Naive B cell (primary cell): ENCODE measurements at regions not wholly inside any gene's neighbourhood (a gene's known extent, or its start where the extent isn't known, plus 50 kb on each side); places are given as distances from the start of the nearest gene placed in this dataset.

Experiments
- ATAC-seq, 2 donors: fragments of 150-1000 bp; cut with Tn5 transposase; 2 replicates each; pipeline ENCODE4 v1.10.0; 2021; ENCODE audit warnings: low read depth in 2 of 2, mild to moderate bottlenecking in 2 of 2, moderate library complexity in 2 of 2
- DNase-seq: peaks from one replicate; pipeline ENCODE4 v3.0.0; 2022
- H3K27ac Mint-ChIP-seq, 6 donors: one replicate each; pipeline ENCODE4 v1.8.0; 2020 to 2022; ENCODE audit warnings: mild to moderate bottlenecking in 6 of 6, mixed read lengths in 6 of 6, moderate library complexity in 5 of 6, inconsistent platforms in 2 of 6
- H3K27me3 Mint-ChIP-seq, 3 donors: one replicate each; pipeline ENCODE4 v1.8.0; 2021 to 2022; ENCODE audit warnings: mixed read lengths in 3 of 3, mild to moderate bottlenecking in 1 of 3
- H3K36me3 Mint-ChIP-seq, 2 donors: one replicate each; pipeline ENCODE4 v1.8.0; 2020 to 2022; ENCODE audit warnings: mixed read lengths in 2 of 2, inconsistent platforms in 1 of 2, mild to moderate bottlenecking in 1 of 2
- H3K4me1 Mint-ChIP-seq, 3 donors: one replicate each; pipeline ENCODE4 v1.8.0; 2020 to 2022; ENCODE audit warnings: mixed read lengths in 3 of 3, inconsistent platforms in 1 of 3, mild to moderate bottlenecking in 1 of 3, moderate library complexity in 1 of 3
- H3K4me3 Mint-ChIP-seq, 8 donors: one replicate each; pipeline ENCODE4 v1.8.0; 2020 to 2022; ENCODE audit warnings: mild to moderate bottlenecking in 8 of 8, mixed read lengths in 8 of 8, moderate library complexity in 8 of 8, inconsistent platforms in 2 of 8
- H3K9me3 Mint-ChIP-seq, 7 donors: one replicate each; pipeline ENCODE4 v1.8.0; 2020 to 2022; ENCODE audit warnings: mixed read lengths in 7 of 7, mild to moderate bottlenecking in 5 of 7, inconsistent platforms in 2 of 7, moderate library complexity in 1 of 7

GRCh38 chr12:127560041-127560478, 706.9 kb upstream of the TMEM132C start:
- H3K27ac Mint-ChIP-seq = no peak overlapping the region
- H3K4me3 Mint-ChIP-seq = no peak overlapping the region
- peaks cover 0 to 6% of the 10 kb centered on the region in 2 donors for H3K36me3 Mint-ChIP-seq
- H3K4me1 Mint-ChIP-seq = no peaks in the 10 kb centered on the region
- DNase-seq (no peak), ATAC-seq (no peak)
- peaks cover 0 to 15% (median 7%) of the 10 kb centered on the region in 7 donors for H3K9me3 Mint-ChIP-seq
- no peaks in the 10 kb centered on the region for H3K27me3 Mint-ChIP-seq

GRCh38 chr12:127562816-127563215, 704.2 kb upstream of the TMEM132C start:
- peaks cover 2 to 14% (median 8%) of the 10 kb centered on the region in 7 donors for H3K9me3 Mint-ChIP-seq
- no peak for ATAC-seq
- peaks cover 0 to 9% of the 10 kb centered on the region in 2 donors for H3K36me3 Mint-ChIP-seq
- no peak overlapping the region for H3K4me3 Mint-ChIP-seq
- H3K4me1 Mint-ChIP-seq = no peaks in the 10 kb centered on the region
- no peak for DNase-seq
- no peaks in the 10 kb centered on the region for H3K27me3 Mint-ChIP-seq
- no peak overlapping the region for H3K27ac Mint-ChIP-seq

GRCh38 chr12:127565241-127565640, 701.7 kb upstream of the TMEM132C start:
- Mint-ChIP-seq H3K4me1 (peaks cover 0 to 8% (median 0%) of the 10 kb centered on the region in 3 donors), H3K27me3 (no peaks in the 10 kb centered on the region), H3K4me3 (no peak overlapping the region), H3K9me3 (peaks cover 6 to 22% (median 13%) of the 10 kb centered on the region in 7 donors), H3K27ac (no peak overlapping the region), H3K36me3 (peaks cover 0 to 19% of the 10 kb centered on the region in 2 donors)
- DNase-seq (no peak), ATAC-seq (no peak)

GRCh38 chr12:127567531-127567930, 699.4 kb upstream of the TMEM132C start:
- H3K27ac Mint-ChIP-seq = no peak overlapping the region
- H3K27me3 Mint-ChIP-seq = no peaks in the 10 kb centered on the region
- ATAC-seq (no peak), DNase-seq (no peak)
- H3K9me3 Mint-ChIP-seq = peaks cover 6 to 27% (median 14%) of the 10 kb centered on the region in 7 donors
- peaks cover 0 to 8% (median 0%) of the 10 kb centered on the region in 3 donors for H3K4me1 Mint-ChIP-seq
- peaks cover 0 to 19% of the 10 kb centered on the region in 2 donors for H3K36me3 Mint-ChIP-seq
- peak overlapping the region in 1 of 8 donors; percentile 16 for H3K4me3 Mint-ChIP-seq

GRCh38 chr12:127570387-127570786, 696.6 kb upstream of the TMEM132C start:
- DNase-seq (no peak), ATAC-seq (no peak)
- Mint-ChIP-seq H3K27me3 (no peaks in the 10 kb centered on the region), H3K9me3 (peaks cover 0 to 33% (median 10%) of the 10 kb centered on the region in 7 donors), H3K4me1 (peaks cover 0 to 8% (median 0%) of the 10 kb centered on the region in 3 donors), H3K36me3 (peaks cover 0 to 11% of the 10 kb centered on the region in 2 donors), H3K4me3 (no peak overlapping the region), H3K27ac (no peak overlapping the region)

GRCh38 chr12:127570793-127571360, 696.1 kb upstream of the TMEM132C start:
- ATAC-seq (no peak), DNase-seq (no peak)
- H3K27ac Mint-ChIP-seq = no peak overlapping the region
- H3K27me3 Mint-ChIP-seq = no peaks in the 10 kb centered on the region
- H3K4me1 Mint-ChIP-seq = peaks cover 0 to 8% (median 0%) of the 10 kb centered on the region in 3 donors
- H3K36me3 Mint-ChIP-seq = peaks cover 0 to 11% of the 10 kb centered on the region in 2 donors
- no peak overlapping the region for H3K4me3 Mint-ChIP-seq
- peaks cover 0 to 35% (median 10%) of the 10 kb centered on the region in 7 donors for H3K9me3 Mint-ChIP-seq

- Mint-ChIP-seq H3K4me1 (peaks cover 0 to 8% (median 0%) of the 10 kb centered on the region in 3 donors), H3K4me3 (no peak overlapping the region), H3K27me3 (no peaks in the 10 kb centered on the region), H3K9me3 (peaks cover 0 to 35% (median 10%) of the 10 kb centered on the region in 7 donors), H3K36me3 (peaks cover 0 to 11% of the 10 kb centered on the region in 2 donors), H3K27ac (no peak overlapping the region)
- ATAC-seq = no peak
- DNase-seq = no peak
Observed at GRCh38 chr12:127571578-127571977, 695.4 kb upstream of the TMEM132C start.

- ATAC-seq (no peak), DNase-seq (no peak)
- Mint-ChIP-seq H3K27ac (no peak overlapping the region), H3K9me3 (peaks cover 0 to 6% (median 0%) of the 10 kb centered on the region in 7 donors), H3K4me1 (no peaks in the 10 kb centered on the region), H3K4me3 (no peak overlapping the region), H3K27me3 (no peaks in the 10 kb centered on the region), H3K36me3 (no peaks in the 10 kb centered on the region)
Observed at GRCh38 chr12:127579446-127579845, 687.5 kb upstream of the TMEM132C start.

GRCh38 chr12:127582074-127582473, 684.9 kb upstream of the TMEM132C start:
- Mint-ChIP-seq H3K27me3 (no peaks in the 10 kb centered on the region), H3K36me3 (no peaks in the 10 kb centered on the region), H3K27ac (no peak overlapping the region), H3K9me3 (peaks cover 0 to 7% (median 0%) of the 10 kb centered on the region in 7 donors), H3K4me1 (no peaks in the 10 kb centered on the region), H3K4me3 (no peak overlapping the region)
- ATAC-seq (no peak), DNase-seq (no peak)

- DNase-seq (no peak), ATAC-seq (no peak)
- H3K4me3 Mint-ChIP-seq = no peak overlapping the region
- no peaks in the 10 kb centered on the region for H3K36me3 Mint-ChIP-seq
- no peaks in the 10 kb centered on the region for H3K27me3 Mint-ChIP-seq
- peak overlapping the region in 1 of 6 donors; percentile 39 for H3K27ac Mint-ChIP-seq
- no peaks in the 10 kb centered on the region for H3K4me1 Mint-ChIP-seq
- H3K9me3 Mint-ChIP-seq = peaks cover 0 to 10% (median 7%) of the 10 kb centered on the region in 7 donors
Observed at GRCh38 chr12:127583041-127583440, 683.9 kb upstream of the TMEM132C start.

GRCh38 chr12:127588249-127588648, 678.7 kb upstream of the TMEM132C start:
- ATAC-seq (no peak), DNase-seq (no peak)
- no peak overlapping the region for H3K27ac Mint-ChIP-seq
- peaks cover 3 to 10% (median 5%) of the 10 kb centered on the region in 7 donors for H3K9me3 Mint-ChIP-seq
- H3K27me3 Mint-ChIP-seq = no peaks in the 10 kb centered on the region
- H3K4me3 Mint-ChIP-seq = no peak overlapping the region
- no peaks in the 10 kb centered on the region for H3K36me3 Mint-ChIP-seq
- H3K4me1 Mint-ChIP-seq = no peaks in the 10 kb centered on the region

GRCh38 chr12:127589541-127589940, 677.4 kb upstream of the TMEM132C start:
- ATAC-seq (no peak), DNase-seq (no peak)
- Mint-ChIP-seq H3K27ac (no peak overlapping the region), H3K4me3 (no peak overlapping the region), H3K9me3 (peaks cover 3 to 12% (median 10%) of the 10 kb centered on the region in 7 donors), H3K4me1 (no peaks in the 10 kb centered on the region), H3K36me3 (no peaks in the 10 kb centered on the region), H3K27me3 (no peaks in the 10 kb centered on the region)

- Mint-ChIP-seq H3K27me3 (no peaks in the 10 kb centered on the region), H3K4me1 (no peaks in the 10 kb centered on the region), H3K4me3 (no peak overlapping the region), H3K9me3 (peaks cover 4 to 19% (median 10%) of the 10 kb centered on the region in 7 donors), H3K27ac (no peak overlapping the region), H3K36me3 (no peaks in the 10 kb centered on the region)
- ATAC-seq (no peak), DNase-seq (no peak)
Observed at GRCh38 chr12:127590868-127591267, 676.1 kb upstream of the TMEM132C start.

- no peaks in the 10 kb centered on the region for H3K4me1 Mint-ChIP-seq
- H3K4me3 Mint-ChIP-seq = no peak overlapping the region
- ATAC-seq (no peak), DNase-seq (no peak)
- H3K27me3 Mint-ChIP-seq = no peaks in the 10 kb centered on the region
- H3K27ac Mint-ChIP-seq = no peak overlapping the region
- H3K9me3 Mint-ChIP-seq = peaks cover 4 to 19% (median 6%) of the 10 kb centered on the region in 7 donors
- H3K36me3 Mint-ChIP-seq = no peaks in the 10 kb centered on the region
Observed at GRCh38 chr12:127592245-127592644, 674.7 kb upstream of the TMEM132C start.
